Neural progenitor cell (in vitro differentiated cells): ENCODE measurements at regions not wholly inside any gene's neighbourhood (a gene's known extent, or its start where the extent isn't known, plus 50 kb on each side); places are given as distances from the start of the nearest gene placed in this dataset.

ENCODE experiments used
- EZH2 ChIP-seq: fragments of 200-600 bp; sonication (generic); IDR thresholded peaks from 2 replicates; pipeline ENCODE4 v1.6.1; 2017; ENCODE audit warnings: antibody characterized with exemption, mild to moderate bottlenecking, moderate library complexity
- TF ChIP-seq, protein P1 (sequence below): fragments of 200-600 bp; sonication (generic); IDR thresholded peaks from 2 replicates; pipeline ENCODE4 v1.5.1; 2017; ENCODE audit warnings: antibody characterized with exemption, mild to moderate bottlenecking

DNA sequence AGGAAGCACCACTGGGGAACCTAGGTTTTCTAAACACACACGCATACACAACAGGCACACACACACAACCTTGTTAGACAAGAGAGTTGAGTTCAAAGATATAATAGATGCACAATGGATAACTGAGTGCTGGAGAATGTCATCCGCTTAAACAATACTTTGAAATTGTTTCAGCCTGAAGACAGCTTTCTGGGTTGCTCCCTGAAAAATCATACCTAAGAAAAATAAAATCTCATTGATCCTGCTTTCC is 126.1 kb downstream of the TMEM161B start:
- TF ChIP-seq EZH2, result no peak
- TF ChIP-seq, protein P1, sequence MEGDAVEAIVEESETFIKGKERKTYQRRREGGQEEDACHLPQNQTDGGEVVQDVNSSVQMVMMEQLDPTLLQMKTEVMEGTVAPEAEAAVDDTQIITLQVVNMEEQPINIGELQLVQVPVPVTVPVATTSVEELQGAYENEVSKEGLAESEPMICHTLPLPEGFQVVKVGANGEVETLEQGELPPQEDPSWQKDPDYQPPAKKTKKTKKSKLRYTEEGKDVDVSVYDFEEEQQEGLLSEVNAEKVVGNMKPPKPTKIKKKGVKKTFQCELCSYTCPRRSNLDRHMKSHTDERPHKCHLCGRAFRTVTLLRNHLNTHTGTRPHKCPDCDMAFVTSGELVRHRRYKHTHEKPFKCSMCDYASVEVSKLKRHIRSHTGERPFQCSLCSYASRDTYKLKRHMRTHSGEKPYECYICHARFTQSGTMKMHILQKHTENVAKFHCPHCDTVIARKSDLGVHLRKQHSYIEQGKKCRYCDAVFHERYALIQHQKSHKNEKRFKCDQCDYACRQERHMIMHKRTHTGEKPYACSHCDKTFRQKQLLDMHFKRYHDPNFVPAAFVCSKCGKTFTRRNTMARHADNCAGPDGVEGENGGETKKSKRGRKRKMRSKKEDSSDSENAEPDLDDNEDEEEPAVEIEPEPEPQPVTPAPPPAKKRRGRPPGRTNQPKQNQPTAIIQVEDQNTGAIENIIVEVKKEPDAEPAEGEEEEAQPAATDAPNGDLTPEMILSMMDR, result no peak
